GM20000 (cell line): ENCODE measurements at regions not wholly inside any gene's neighbourhood (a gene's known extent, or its start where the extent isn't known, plus 50 kb on each side); places are given as distances from the start of the nearest gene placed in this dataset.
"Not testable (repeated sequence)": the region's sequence is repeated elsewhere in the genome, so short reads cannot be mapped to it uniquely, and the experiment has no call there.

ENCODE experiments used
- DNase-seq: peaks from one replicate; pipeline ENCODE4 v3.0.0; 2012; ENCODE audit warnings: low spot score
- CTCF ChIP-seq: IDR thresholded peaks from 2 replicates; pipeline ENCODE4 v1.5.1; 2012; ENCODE audit warnings: mild to moderate bottlenecking, control low read depth; ENCODE audit errors: extremely low read depth, missing control alignments

GRCh38 chr12:42873401-42873800 lies 283.9 kb upstream of the PRICKLE1 start:
- no peak for TF ChIP-seq CTCF
- DNase-seq: no peak

GRCh38 chr12:42871816-42872215 lies 282.3 kb upstream of the PRICKLE1 start:
- DNase-seq: no peak
- no peak for TF ChIP-seq CTCF

GRCh38 chr12:42868291-42868690 lies 278.7 kb upstream of the PRICKLE1 start:
- TF ChIP-seq CTCF: no peak
- no peak for DNase-seq

- TF ChIP-seq CTCF: no peak
- no peak for DNase-seq
These were observed 275.7 kb upstream of the PRICKLE1 start for GRCh38 chr12:42865282-42865681.

- no peak for DNase-seq
These were observed 272.5 kb upstream of the PRICKLE1 start for GRCh38 chr12:42862055-42862454.

DNA sequence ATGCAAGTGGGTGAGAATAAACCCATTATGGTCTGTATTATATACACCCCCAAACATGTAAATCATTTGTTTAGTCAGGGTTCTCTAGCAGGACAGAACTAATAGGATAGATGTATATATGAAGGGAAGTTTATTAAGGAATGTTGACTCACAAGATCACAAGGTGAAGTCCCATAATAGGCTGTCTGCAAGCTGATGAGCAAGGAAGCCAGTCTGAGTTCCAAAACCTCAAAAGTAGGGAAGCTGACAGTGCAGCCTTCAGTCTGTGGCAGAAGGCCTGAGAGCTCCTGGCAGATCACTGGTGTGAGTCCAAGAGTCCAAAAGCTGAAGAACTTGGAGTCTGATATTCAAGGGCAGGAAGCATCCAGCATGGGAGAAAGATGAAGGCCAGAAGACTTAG lies 270.8 kb upstream of the PRICKLE1 start:
- DNase-seq: not testable (repeated sequence)

More at GRCh38 chr12:42862055-42862454, 272.5 kb upstream of the PRICKLE1 start:
- TF ChIP-seq CTCF: no peak

DNA sequence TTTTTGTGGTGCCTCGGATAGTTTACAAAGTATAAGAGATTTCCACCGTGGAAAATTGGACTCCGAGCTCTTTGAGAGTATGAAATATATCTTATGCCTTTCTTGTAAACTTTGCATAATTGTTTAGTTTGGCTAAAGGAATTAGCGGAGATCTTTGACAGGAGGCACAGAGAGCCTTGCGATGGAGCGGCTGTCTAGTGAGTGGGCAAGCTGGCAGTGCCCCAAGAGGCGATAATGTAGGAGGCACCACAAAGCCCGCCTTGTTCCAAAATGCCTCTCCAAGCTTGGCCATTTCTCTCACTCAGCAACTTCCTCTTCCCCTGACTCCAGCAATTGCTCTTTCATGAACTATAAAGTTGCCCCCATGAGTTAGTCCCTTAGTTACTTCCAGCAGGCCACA lies 270.1 kb upstream of the PRICKLE1 start:
- no peak for DNase-seq
- no peak for TF ChIP-seq CTCF

- DNase-seq: no peak
- no peak for TF ChIP-seq CTCF
These were observed 267.6 kb upstream of the PRICKLE1 start for GRCh38 chr12:42857106-42857505.
